Activated CD8-positive, alpha-beta memory T cell treated with anti-CD3 and anti-CD28 coated beads, Interleukin-2, amount 50 U/mL, for 4 hours (primary cell): ENCODE measurements at regions not wholly inside any gene's neighbourhood (a gene's known extent, or its start where the extent isn't known, plus 50 kb on each side); places are given as distances from the start of the nearest gene placed in this dataset.

ENCODE experiments used
- DNase-seq: peaks from one replicate; pipeline ENCODE4 v3.0.0-alpha.2; 2020

DNA sequence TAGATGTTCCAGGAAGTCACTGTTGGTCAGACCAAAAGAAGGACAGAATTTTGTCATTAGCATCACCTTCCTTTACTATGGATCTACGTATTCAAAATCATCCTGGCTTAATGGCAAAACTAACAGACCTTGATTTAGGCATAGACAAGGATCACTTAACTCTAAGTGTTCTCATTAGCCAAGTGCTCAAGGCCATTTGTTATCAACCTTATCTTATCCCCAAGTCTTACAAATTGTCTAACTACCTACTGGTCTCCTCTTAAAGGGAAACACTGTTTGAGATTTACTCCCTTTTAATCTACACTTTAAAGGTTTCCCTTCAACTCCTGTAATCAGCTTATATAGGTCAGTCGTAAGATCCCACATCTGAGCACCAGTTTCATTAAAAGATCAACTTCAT, 1197.5 kb upstream of the C9orf72 start:
- DNase-seq, result no peak

DNA sequence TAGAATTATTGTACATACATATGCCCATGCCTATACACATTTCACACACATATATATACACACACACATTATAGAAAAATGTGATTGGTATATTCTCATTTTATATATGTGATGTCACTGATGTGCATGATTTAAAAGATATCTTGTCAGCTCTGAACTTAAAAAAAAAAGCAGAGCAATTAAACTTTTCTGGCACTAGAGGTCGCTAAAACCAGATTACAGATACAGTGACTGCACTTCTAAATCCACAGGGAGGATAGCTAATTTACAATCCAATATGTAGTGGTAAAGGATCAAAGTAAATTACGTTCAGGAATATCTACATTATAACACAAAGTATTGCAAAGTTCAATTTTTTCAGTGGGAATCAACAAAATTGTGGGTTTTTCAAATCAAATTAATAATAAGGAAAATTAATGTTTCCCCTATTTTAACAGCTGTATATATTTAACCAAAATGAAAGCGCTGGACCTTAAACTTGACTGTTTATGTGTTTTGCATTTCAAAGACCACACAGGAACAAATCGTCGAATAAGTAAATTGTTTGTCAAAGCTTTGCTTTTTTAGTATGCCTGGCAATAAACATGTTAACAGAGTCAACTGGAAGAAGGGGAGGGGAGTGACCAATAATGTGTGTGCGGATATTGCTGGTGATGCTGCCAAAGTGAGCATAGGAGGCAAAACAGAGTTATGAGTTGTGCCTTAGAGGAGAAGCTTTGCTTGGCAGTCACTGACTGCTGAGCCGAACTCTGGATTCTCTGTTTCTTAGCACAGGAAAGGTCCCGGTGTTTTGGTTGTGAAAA, 1201.4 kb upstream of the C9orf72 start:
- DNase-seq, result no peak

DNA sequence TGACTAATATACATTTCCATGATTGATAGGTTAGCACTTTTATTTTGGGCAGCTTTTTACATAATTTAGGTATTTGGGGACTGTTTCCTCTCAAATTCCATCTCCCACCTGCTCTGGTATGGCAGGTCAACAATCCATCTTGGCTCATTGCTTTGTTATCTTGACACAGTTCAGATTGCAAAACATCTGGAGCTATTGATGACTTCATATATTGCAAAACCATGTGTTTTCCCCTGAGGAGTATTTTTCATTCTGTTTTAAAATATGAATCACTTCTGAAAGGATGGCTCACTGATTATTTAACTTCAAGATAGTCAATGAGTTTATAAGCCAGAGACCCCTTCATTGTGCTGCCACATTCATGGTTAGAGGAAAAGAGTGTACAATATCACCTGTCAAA, 1206.0 kb upstream of the C9orf72 start:
- DNase-seq, result no peak

DNA sequence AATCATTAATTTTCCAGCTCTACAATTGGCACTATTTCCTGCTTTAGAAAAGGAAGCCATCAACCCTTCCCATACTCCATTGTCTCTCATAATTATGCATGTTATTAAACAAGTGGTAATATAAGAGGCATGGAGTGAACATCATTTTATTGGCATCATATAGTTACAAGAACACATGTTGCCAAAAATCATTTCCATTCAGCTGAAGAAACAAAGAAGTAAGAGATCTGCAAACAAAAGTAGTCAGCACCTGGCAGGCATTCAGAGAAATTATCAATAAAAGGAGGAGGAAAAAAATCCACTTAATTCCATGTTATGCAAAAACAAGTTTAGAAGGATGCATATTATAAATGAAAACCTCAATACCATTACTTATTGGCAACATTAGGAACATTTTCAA, 1208.2 kb upstream of the C9orf72 start:
- DNase-seq, result no peak

DNA sequence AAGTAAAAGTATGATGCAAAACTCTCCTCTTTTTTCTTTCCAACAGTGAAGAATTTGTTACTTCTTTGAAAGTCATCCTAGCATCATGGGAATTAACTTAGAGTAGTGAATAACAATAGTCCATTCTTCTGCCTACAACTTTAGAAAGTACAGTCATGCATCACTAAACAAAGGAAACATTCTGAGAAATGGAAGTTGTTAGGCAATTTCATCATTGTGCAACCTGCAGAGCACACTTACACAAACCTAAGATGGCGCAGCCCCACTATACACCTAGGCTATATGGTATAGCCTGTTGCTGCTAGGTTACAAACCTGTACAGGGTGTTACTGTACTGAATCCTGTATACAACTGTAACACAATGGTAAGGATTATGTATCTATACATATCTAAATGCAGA, 1209.3 kb upstream of the C9orf72 start:
- DNase-seq, result no peak

DNA sequence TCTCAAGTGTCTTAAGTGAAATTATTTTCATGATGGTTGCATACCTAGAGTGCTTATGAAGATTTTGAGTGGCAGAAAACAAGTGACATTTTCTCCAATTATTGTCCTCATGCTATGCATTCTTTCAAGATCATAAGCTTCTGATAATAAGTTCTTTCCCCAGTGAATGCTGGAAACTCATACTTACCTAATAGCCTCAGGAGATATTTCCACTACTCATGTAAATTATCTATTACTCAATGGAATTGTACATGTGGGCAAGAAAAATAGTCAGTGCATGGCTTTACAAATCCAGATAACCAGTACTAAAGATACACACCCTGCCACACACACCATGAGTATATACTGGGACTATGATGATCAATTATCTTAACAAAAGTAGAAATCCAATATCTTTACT, 1219.4 kb upstream of the C9orf72 start:
- DNase-seq, result no peak

DNA sequence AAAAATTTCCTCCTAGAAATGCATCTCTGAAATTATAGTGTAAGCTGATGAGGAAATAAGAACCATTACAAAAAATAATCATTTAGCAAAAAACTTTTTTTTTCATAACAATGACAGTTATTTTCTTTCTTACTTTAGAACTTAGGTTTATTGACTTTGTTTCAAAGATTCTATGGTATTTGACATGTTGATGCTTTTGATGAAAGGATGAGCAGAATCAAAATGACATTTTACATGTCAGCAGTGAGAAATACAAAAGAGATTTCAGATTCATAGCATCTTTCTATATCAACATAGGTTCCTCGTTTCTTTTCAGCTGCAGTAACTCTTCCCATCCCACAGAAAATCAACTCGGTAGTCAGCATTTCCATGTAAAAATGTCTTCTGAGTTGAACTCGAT, 1226.6 kb upstream of the C9orf72 start:
- DNase-seq, result no peak

DNA sequence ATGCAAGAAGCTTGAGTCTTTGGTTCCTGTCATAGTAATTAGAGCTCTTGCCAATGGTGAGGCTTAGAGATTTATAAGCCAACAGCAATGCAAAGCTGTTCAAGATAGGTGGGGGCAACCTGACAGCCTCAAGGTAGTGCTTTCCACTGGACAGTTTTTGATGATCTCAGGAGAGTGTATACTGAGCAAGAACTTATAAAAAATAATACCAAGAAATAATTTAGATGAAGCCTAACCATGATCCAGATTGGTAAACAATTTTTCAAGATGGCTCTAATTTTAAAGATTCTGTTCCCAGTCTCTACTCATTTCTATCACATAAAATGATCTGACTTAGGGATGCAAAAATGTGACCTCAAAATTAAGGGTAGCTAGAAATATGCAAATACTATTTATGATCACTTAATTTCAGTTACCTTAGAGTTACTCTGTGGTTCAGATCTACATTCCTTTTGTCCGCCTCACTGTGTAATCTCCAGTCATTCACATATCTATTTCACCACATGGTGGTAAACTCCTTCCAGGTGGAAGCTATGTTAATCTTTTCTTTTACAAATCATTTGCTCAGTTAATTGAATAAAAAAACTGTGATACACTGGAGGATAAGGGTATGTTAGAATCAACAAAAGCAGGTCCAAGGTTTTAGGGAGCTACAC, 1228.0 kb upstream of the C9orf72 start:
- no peak for DNase-seq

DNA sequence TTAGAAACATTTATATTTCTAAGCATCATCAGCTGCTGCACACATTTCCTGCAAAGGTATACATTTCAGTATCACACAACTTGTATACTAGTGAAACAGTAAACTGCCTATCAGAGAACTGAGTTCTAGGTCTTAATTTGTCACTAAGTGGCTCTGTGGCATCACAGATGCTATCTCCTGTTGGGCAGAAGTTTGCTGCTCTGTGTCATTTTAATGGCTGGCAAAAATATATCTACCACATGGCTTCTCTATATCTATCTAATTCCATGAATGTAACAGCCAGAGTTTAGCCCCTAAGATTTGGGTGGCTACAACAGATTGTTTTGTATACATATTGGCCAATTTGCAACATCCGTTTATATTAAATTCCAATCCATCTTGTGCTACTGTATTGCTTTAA, 1231.9 kb upstream of the C9orf72 start:
- DNase-seq, result no peak

DNA sequence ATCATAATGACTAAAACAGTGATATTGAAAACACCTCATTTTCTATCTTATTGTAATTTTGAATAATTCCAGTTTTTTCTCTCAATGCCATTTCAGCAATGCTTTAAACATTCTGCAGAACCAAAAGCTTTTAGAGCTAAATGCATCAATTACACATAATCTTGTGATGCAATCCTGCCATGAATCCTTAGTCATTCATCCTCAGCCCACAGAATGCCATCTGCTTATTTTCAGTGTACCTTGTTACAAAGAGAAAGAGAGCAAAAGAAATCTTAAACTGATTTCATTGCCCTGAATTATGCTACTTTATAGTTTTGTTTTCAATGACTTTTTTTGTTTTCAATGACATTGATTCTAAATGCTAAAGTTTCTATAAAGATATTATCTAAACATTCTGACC, 1234.8 kb upstream of the C9orf72 start:
- no peak for DNase-seq

DNA sequence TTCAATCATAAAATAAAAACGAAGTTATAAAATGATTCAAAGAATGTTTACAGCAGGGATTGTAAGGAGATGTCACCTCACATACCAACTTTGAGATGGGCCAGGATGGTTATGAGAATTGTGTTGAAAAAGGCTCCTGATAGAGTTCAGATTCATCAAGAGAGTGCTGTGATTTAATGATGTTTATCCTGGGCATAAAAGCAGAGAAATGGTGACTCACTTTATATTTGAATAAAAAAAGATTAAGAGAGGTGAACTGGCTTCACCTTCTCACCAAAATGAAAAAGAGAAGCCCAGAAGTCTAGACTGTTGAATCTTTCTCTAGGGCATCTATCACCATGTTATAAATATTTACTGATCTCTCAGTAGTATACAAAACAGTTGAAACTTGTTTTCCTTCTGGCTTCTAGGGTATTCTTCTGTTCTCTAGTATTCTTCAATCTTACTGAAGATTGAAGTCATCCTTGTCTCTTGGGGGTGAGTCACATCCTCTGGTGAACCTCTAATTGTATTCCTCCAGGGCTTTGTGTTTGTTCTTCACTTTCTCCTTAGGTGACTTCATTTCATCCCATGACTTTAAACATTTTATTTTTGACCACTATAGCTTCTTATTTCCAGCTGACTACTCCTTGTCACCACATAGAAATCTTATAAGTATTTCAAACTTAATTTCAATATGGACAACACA, 1237.3 kb upstream of the C9orf72 start:
- no peak for DNase-seq

DNA sequence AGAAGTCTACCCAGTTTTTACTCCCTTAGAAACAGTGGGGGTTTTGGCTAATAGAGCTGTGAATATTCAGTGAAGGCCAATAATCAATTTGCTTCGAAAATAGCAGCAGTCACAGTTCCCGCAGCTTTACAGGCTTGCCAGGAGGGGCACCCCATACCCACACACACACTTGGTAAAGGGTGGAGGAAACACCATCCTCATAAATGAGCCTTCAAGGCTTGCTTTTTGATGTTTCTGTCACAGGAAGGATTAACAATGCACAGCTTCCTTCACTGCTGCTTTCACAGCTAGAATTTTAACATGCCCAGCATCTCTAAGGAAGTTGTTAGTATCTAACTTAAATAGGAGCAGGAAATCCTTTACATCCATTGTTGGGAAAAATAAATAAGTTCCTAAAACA, 1247.5 kb upstream of the C9orf72 start:
- DNase-seq, result no peak

DNA sequence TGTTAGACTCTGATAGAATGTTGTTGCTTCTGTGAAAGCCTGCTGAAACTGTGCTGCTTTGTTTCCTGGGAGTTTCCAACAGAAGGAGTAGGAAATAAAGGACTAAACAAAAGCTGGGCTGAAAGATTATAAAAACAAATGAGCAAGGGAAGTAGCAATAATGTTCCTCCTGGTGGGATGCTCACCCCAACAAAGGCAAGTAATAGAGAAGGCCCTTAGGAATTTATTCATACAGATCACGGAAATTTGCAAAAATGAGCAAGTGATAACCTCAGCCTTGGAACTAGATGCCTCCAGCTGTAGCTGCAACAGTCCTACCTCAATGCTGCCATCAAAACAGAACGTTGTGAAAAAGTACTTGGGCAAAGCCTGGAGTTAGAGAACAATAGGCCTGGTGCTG, 1248.0 kb upstream of the C9orf72 start:
- DNase-seq, result no peak

DNA sequence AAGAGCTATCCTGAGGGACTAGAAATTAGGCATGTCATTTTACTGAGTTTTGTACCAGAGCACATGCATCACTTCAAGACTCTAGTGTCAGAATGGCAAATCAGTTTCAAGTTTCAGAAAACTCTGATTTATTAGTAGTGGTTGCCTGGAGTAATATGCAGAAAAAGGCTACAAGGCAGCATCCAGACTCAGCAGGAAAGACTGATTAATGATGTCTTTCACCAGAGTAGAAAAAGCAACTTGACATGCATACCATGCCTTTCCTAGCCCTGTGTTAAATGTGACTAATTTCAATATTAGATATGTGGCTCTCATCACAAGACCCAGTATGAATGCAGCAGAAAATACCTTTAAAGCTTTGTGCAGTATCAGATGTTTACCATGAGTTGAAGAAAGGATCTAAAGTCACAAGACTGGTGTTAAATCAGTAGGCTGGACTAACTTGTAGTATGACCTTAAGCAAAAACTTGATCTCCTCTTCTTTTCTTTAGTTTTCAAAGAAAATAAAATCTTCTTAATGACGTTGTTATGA, 1251.2 kb upstream of the C9orf72 start:
- no peak for DNase-seq

DNA sequence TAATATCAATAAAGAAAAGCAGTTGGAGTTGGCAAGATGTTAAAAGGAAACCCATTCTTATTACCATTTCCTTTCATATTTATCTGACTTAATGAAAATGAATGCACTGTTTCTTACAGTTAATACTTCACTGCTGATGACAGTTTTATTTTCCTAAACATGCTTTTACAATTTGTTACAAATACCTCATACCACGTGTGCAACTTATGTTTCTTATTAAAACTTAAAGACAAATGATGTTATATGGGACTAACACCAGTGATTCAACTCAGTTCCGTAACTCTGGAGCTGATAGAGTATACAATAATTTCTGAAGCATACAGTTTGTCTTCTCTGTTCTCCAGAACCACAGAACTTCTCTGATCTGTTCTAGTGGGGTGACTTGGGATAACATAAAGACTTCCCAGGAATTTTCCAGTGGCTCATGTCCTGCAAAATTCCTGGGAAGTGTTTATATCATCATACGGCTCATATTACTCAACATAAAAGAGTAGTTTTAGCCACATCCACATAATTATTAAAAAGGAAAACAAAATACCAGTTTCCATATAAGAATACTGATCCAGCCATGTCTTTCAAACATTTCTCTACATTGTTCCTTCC, 1259.0 kb upstream of the C9orf72 start:
- no peak for DNase-seq

DNA sequence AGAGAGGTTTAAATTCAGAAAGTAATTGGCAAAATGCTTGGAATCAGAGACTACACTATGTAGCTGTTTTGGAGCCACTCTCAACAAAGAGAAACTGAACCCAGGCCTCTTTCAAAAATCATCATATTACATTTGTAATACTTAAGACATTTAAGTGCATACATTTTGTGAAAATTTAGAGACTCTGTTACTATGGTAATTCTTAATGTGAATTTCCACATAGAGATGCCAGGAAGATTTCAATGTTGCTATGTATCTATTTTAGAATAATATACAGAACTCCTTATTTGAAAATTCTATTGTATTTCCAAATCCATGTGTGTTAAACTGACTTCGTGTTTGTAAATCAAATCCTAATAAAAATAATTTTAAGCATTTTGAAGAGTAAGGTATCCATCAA, 1260.9 kb upstream of the C9orf72 start:
- no peak for DNase-seq

DNA sequence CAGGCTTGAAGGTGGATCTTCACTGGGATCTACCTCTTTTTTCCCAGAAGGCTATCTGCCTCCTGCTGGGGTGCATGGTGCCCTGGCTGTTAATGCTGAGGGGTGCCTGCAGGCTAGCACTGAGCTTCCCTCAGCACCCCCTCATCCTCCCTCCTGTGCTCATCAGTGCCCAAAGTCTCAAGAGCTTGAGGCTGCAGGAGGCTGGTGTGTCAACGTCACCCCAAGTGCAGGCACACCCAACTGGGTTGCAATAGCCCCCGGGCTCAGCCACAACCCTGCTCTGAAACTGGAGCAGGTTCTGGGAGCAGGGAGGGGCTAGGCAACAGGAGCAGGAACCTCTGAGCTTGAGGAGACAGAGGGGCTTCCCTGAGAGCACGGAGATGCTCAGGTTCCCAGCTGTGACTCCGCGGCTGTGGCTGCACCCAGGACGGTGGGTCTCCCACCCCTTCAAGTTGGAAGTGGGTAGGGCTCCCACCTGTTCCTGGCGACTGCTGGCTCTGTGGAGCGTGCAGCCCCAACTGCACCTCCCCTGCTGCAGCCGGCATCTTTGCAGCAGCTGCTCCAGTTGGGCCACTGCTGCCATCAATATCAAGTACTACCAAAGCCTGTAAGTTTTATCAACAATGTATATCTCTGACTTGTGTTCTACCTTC, 1266.6 kb upstream of the C9orf72 start:
- DNase-seq, result no peak

DNA sequence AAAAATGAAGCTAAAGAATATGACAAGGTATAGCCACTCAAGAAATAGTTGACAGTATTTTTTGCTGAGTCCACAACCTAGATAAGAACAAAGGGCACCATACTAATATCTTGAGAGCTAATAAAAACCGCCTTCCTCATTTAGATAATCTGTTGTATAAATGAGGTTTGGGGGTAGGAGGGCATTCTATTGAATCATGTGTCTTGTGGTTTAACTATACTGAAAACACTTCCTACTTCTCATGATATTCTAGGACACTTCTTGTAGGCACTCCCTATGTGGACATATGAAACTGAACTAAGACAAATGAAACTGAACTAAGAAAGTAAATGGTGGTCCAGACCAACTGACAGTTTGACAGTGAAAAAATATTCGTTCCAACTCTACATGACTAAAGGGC, 1268.5 kb upstream of the C9orf72 start:
- no peak for DNase-seq

DNA sequence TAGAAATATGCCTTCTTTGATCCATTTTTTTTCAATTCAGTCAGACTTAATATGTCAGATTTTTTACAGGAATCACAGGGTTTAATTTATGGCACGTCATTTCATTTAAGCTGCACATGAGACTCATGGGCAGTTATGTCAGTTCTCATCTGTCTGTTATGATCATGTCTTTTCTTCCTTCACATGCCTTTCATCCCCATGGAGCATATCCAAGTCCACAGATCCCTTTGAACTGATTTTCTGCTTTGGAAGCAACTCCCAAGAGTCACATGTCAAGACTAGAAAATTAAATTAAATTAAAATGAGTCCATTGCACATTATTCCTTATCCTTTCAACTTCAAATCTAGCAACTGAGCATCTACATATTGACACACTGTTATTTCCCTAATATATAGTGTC, 1274.0 kb upstream of the C9orf72 start:
- DNase-seq, result no peak

DNA sequence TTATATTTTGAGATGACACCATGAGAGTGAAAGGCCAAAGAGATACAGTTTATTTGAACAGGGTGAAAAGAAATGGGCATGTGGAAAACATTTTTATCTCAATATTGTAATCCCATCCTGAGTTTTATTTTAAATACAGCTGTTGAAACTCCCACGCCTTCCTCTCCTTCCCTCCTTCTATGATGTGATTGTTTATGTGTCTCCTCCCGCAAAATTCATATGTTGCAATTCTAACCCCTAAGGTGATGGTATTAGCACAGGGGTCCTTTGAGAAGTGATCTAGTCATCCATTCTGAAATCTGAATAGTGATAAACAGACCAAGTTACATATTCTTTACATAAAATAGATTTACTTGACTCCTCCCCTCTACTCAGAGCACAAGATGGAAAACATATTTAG, 1275.4 kb upstream of the C9orf72 start:
- no peak for DNase-seq

DNA sequence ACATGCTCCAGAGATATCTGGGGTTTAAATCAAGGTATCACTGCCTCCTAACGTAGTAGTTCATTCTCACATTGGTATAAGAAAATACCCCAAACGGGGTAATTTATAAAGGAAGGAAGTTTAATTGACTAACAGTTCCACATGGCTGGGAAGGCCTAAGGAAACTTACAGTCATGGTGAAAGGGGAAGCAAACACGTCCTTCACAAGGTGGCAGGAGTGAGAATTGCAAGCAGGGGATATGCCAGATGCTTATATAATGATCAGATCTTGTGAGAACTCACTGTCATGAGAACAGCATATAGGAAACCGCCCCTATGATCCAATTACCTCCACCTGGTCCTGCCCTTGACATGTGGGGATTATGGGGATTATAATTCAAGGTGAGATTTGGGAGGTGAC, 1280.2 kb upstream of the C9orf72 start:
- DNase-seq, result no peak

DNA sequence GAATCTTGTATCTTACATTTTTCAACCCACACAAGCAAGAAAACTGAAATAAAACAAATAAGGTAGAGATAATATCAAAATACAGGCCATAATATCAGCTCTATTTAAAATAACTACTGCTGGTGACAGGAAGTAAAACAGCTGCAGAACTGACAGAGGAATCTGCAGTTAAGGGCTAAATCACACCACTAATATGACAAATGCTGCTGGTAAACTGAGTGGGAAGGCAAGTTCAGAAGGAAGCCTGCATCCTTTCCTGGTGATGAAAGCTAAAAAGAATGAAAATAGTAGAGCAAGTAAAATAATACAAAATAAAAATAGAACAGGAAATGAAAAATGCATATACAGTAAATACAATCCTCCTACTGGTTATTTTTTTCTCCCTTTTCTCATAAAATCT, 1293.7 kb upstream of the C9orf72 start:
- DNase-seq, result no peak
